ENCODE measurements at regions not wholly inside any gene's neighbourhood (a gene's known extent, or its start where the extent isn't known, plus 50 kb on each side); places are given as distances from the start of the nearest gene placed in this dataset.

DNA sequence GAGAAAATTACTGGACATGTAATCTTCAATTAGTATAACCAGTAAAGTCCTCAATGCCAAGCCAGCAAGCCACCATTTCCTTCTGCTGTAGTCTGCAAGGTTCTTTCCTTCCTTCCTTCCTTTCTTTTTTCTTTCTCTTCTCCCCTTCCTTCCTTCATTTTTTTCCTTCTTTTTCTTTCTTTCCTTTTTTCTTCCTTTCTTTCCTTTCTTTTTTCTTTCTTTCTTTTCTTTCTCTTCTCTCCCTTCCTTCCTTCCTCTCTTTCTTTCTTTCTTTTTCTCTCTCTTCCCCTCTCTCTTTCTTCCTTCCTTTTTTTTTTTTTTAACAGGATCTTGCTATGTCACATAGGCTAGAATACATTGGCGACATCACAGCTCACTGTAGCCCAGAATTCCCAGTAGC is 369.8 kb downstream of the SEMA3D start:
- POLR2A ChIA-PET = no interaction called here
- CTCF ChIA-PET = no interaction called here
- no peak for ATAC-seq

More for the DNA sequence above, 369.8 kb downstream of the SEMA3D start:
- no peak overlapping the region for H3K4me3 ChIP-seq
- no peaks in the 10 kb centered on the region for H3K36me3 ChIP-seq (ENCODE audit: control insufficient read depth in 2 of 2, insufficient read depth in 2 of 2, low read length in 1 of 2)
- no peak overlapping the region for H3K4me2 ChIP-seq (ENCODE audit: control insufficient read depth, insufficient read depth)
- in situ Hi-C loops (cut with MboI) = no loop called here
- intact Hi-C loops (cut with micrococcal nuclease; ENCODE audit: unreplicated experiment) = no loop called here
- no peak overlapping the region for H3K27ac ChIP-seq (ENCODE audit: control insufficient read depth, insufficient read depth)
- no peaks in the 10 kb centered on the region for H3K79me2 ChIP-seq (ENCODE audit: control insufficient read depth, insufficient read depth, low read length)
- no peaks in the 10 kb centered on the region for H3K9me3 ChIP-seq (replicated peaks; ENCODE audit: control insufficient read depth, insufficient read depth, low read length)
- DNase-seq (ENCODE audit: low read depth, low spot score) (no peak), FAIRE-seq (no peak)
- RAD21 ChIA-PET (ENCODE audit: unreplicated experiment) = no interaction called here
- no peaks in the 10 kb centered on the region for H3K27me3 ChIP-seq (replicated peaks in 1 of 2; ENCODE audit: control insufficient read depth in 2 of 2, insufficient read depth in 2 of 2, low read length in 1 of 2)
- WGBS (ENCODE audit: insufficient coverage, insufficient replicate concordance, low lambda C conversion rate, missing lambda C conversion rate) = no CpG with 5 or more reads among the region's 1 CpG
- BruUV-seq (replicated peaks) = no TSS peak
- no peaks in the 10 kb centered on the region for H3K4me1 ChIP-seq (ENCODE audit: control insufficient read depth, insufficient read depth, low read length)
- SMC1A ChIA-PET (ENCODE audit: uncharacterized antibody, unreplicated experiment) = interaction anchor here (1.5 kb wide), 1 partner anchor 12 kb away, joined by 3 read pairs; no protein-coding TSS in a partner anchor
- H2AFZ ChIP-seq (ENCODE audit: control insufficient read depth, low read depth, low read length) = no peak overlapping the region
- H3K9ac ChIP-seq (ENCODE audit: control insufficient read depth, insufficient read depth, low read length) = no peak overlapping the region
- TF ChIP-seq, protein P1, sequence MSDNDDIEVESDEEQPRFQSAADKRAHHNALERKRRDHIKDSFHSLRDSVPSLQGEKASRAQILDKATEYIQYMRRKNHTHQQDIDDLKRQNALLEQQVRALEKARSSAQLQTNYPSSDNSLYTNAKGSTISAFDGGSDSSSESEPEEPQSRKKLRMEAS (IDR thresholded peaks at IDR 0.05; ENCODE audit: low read depth, low read length) = no peak
- TF ChIP-seq STAT1 (conservative IDR thresholded peaks at IDR 0.05) = no peak
- no peak for TF ChIP-seq CEBPB (IDR thresholded peaks at IDR 0.05; ENCODE audit: borderline replicate concordance in 1 of 2, low read depth in 2 of 2, low read length in 2 of 2)
- TF ChIP-seq, protein P2, sequence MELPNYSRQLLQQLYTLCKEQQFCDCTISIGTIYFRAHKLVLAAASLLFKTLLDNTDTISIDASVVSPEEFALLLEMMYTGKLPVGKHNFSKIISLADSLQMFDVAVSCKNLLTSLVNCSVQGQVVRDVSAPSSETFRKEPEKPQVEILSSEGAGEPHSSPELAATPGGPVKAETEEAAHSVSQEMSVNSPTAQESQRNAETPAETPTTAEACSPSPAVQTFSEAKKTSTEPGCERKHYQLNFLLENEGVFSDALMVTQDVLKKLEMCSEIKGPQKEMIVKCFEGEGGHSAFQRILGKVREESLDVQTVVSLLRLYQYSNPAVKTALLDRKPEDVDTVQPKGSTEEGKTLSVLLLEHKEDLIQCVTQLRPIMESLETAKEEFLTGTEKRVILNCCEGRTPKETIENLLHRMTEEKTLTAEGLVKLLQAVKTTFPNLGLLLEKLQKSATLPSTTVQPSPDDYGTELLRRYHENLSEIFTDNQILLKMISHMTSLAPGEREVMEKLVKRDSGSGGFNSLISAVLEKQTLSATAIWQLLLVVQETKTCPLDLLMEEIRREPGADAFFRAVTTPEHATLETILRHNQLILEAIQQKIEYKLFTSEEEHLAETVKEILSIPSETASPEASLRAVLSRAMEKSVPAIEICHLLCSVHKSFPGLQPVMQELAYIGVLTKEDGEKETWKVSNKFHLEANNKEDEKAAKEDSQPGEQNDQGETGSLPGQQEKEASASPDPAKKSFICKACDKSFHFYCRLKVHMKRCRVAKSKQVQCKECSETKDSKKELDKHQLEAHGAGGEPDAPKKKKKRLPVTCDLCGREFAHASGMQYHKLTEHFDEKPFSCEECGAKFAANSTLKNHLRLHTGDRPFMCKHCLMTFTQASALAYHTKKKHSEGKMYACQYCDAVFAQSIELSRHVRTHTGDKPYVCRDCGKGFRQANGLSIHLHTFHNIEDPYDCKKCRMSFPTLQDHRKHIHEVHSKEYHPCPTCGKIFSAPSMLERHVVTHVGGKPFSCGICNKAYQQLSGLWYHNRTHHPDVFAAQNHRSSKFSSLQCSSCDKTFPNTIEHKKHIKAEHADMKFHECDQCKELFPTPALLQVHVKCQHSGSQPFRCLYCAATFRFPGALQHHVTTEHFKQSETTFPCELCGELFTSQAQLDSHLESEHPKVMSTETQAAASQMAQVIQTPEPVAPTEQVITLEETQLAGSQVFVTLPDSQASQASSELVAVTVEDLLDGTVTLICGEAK (IDR thresholded peaks at IDR 0.05; ENCODE audit: borderline replicate concordance) = no peak
- no peak for TF ChIP-seq IKZF2 (IDR thresholded peaks at IDR 0.05)
- no peaks in the 10 kb centered on the region for H4K20me1 ChIP-seq (ENCODE audit: control insufficient read depth, insufficient read depth)

All from GM12878 (cell line).